Cardiac fibroblast (primary cell): ENCODE measurements at regions not wholly inside any gene's neighbourhood (a gene's known extent, or its start where the extent isn't known, plus 50 kb on each side); places are given as distances from the start of the nearest gene placed in this dataset.

Experiments used
- DNase-seq, 2 donors: peaks; one replicate each; pipeline versions ENCODE4 v3.0.0 to v3.0.0-alpha.2; 2010; ENCODE audit warnings: low read depth in 2 of 2
- H3K4me3 ChIP-seq, 2 donors: replicated peaks in 1 of 2; 1 replicate in 1 of 2; 2 replicates in 1 of 2; pipeline ENCODE4 v1.5.1; 2011; ENCODE audit warnings: low read depth in 2 of 2, low read length in 2 of 2, mild to moderate bottlenecking in 2 of 2, moderate library complexity in 1 of 2
- TF ChIP-seq, protein P1 (sequence below): IDR thresholded peaks from one replicate; pipeline ENCODE4 v1.5.1; 2011; ENCODE audit warnings: low read depth, mild to moderate bottlenecking, low read length, inconsistent platforms

GRCh38 chr11:101666916-101667315 lies 83.1 kb upstream of the TRPC6 start:
- TF ChIP-seq, protein P1, sequence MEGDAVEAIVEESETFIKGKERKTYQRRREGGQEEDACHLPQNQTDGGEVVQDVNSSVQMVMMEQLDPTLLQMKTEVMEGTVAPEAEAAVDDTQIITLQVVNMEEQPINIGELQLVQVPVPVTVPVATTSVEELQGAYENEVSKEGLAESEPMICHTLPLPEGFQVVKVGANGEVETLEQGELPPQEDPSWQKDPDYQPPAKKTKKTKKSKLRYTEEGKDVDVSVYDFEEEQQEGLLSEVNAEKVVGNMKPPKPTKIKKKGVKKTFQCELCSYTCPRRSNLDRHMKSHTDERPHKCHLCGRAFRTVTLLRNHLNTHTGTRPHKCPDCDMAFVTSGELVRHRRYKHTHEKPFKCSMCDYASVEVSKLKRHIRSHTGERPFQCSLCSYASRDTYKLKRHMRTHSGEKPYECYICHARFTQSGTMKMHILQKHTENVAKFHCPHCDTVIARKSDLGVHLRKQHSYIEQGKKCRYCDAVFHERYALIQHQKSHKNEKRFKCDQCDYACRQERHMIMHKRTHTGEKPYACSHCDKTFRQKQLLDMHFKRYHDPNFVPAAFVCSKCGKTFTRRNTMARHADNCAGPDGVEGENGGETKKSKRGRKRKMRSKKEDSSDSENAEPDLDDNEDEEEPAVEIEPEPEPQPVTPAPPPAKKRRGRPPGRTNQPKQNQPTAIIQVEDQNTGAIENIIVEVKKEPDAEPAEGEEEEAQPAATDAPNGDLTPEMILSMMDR: no peak
- H3K4me3 ChIP-seq: no peak overlapping the region
- DNase-seq: no peak

DNA sequence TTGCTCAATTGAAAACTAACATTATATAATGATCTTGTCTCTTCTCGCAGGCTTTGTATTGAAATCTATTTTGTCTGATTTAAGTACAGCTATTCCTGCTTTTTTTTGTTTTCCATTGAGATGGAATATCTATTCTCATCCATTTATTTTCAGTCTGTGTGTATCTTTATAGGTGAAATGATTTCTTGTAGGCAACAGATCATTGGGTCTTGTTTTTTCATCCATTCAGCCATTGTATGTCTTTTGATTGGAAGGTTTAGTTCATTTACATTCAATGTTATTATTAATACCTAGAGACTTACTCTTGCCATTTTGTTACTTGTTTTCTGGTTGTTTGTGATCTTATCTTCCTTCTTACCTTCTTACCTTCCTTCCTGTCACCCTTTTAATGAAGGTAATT lies 77.8 kb upstream of the TRPC6 start:
- H3K4me3 ChIP-seq: no peak overlapping the region
- TF ChIP-seq, protein P1: no peak
- no peak for DNase-seq
